ENCODE measurements at regions not wholly inside any gene's neighbourhood (a gene's known extent, or its start where the extent isn't known, plus 50 kb on each side); places are given as distances from the start of the nearest gene placed in this dataset.

DNA sequence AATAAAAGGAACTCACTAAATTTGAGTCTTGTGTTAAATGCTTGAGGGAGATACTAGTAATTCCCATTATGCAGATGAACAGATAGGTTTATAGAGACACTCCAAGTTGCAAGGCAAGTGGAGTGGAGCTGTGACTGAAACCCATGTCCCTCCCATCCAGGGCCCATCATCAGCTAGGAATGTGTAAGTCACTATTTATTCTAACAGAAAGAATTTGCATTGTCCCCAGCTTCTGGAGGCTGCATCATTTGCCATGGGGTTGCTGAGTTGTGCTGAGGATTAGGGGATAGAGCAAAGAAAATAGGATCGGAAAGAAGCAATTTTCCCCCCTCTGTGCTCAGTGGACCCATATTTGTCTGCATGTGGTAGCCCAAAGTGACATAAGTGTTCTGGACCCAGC lies 197.4 kb upstream of the RGMA start:
- no peak for TF ChIP-seq RFX5 (IDR thresholded peaks at IDR 0.05; ENCODE audit: low read depth, low read length)
- TF ChIP-seq, protein P1, sequence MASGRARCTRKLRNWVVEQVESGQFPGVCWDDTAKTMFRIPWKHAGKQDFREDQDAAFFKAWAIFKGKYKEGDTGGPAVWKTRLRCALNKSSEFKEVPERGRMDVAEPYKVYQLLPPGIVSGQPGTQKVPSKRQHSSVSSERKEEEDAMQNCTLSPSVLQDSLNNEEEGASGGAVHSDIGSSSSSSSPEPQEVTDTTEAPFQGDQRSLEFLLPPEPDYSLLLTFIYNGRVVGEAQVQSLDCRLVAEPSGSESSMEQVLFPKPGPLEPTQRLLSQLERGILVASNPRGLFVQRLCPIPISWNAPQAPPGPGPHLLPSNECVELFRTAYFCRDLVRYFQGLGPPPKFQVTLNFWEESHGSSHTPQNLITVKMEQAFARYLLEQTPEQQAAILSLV (tag; IDR thresholded peaks at IDR 0.05), result no peak

All from K562 (cell line).